ENCODE measurements at regions not wholly inside any gene's neighbourhood (a gene's known extent, or its start where the extent isn't known, plus 50 kb on each side); places are given as distances from the start of the nearest gene placed in this dataset.

GRCh38 chr13:28582225-28582891 is 76.6 kb upstream of the POMP start (continued):
- TF ChIP-seq ZNF558 (tag by site-specific recombination; IDR thresholded peaks at IDR 0.05) (0 out of 2 replicates have a peak, but pooled peaks have one; percentile 45), KLF8 (tag by site-specific recombination; IDR thresholded peaks at IDR 0.05) (no peak), GLIS2 (tag by site-specific recombination; IDR thresholded peaks at IDR 0.05) (0 out of 2 replicates have a peak, but pooled peaks have one; percentile 24), ZNF184 (tag by site-specific recombination; IDR thresholded peaks at IDR 0.05) (no peak), ZNF10 (tag by site-specific recombination; IDR thresholded peaks at IDR 0.05) (no peak), GLI2 (tag by site-specific recombination; IDR thresholded peaks at IDR 0.05; ENCODE audit: borderline replicate concordance, low read depth) (no peak), ZEB2 (tag by site-specific recombination; IDR thresholded peaks at IDR 0.05) (peak; percentile 56; the same call in 1 of the 2 replicates), ZNF488 (tag by site-specific recombination; IDR thresholded peaks at IDR 0.05) (no peak), PRDM1 (tag by site-specific recombination; IDR thresholded peaks at IDR 0.05) (no peak), ZNF670 (tag by site-specific recombination; IDR thresholded peaks at IDR 0.05; ENCODE audit: low read depth) (no peak), ZBTB21 (tag by site-specific recombination; IDR thresholded peaks at IDR 0.05) (peak; percentile 70), ZNF19 (tag by site-specific recombination; IDR thresholded peaks at IDR 0.05; ENCODE audit: low read depth) (no peak), ZNF549 (tag by site-specific recombination; IDR thresholded peaks at IDR 0.05) (no peak), ZNF791 (tag by site-specific recombination; IDR thresholded peaks at IDR 0.05) (no peak), SP2 (tag by site-specific recombination; IDR thresholded peaks at IDR 0.05) (0 out of 2 replicates have a peak, but pooled peaks have one; percentile 6), ZNF132 (tag by site-specific recombination; IDR thresholded peaks at IDR 0.05; ENCODE audit: borderline replicate concordance) (no peak), ZNF26 (tag by site-specific recombination; IDR thresholded peaks at IDR 0.05) (no peak), ZNF221 (tag by site-specific recombination; IDR thresholded peaks at IDR 0.05; ENCODE audit: borderline replicate concordance) (no peak), HOXC10 (CRISPR knock-in tag; IDR thresholded peaks at IDR 0.05) (no peak), PBX3 (CRISPR knock-in tag; IDR thresholded peaks at IDR 0.05) (no peak), ZIC2 (tag by site-specific recombination; IDR thresholded peaks at IDR 0.05) (peak; percentile 86), EGR2 (tag by site-specific recombination; IDR thresholded peaks at IDR 0.05; ENCODE audit: low read depth) (peak; percentile 76), ZNF610 (tag by site-specific recombination; IDR thresholded peaks at IDR 0.05; ENCODE audit: borderline replicate concordance) (no peak), PRDM6 (tag by site-specific recombination; IDR thresholded peaks at IDR 0.05) (peak; percentile 61; the same call in 1 of the 2 replicates), PRDM4 (tag by site-specific recombination; IDR thresholded peaks at IDR 0.05) (no peak), ATF2 (tag by site-specific recombination; IDR thresholded peaks at IDR 0.05; ENCODE audit: low read depth) (peak; percentile 90), ZNF335 (tag by site-specific recombination; conservative IDR thresholded peaks at IDR 0.05) (0 out of 2 replicates have a peak, but pooled peaks have one; percentile 21), OSR2 (tag by site-specific recombination; IDR thresholded peaks at IDR 0.05) (peak; percentile 57; the same call in 1 of the 2 replicates), KLF7 (tag by site-specific recombination; IDR thresholded peaks at IDR 0.05; ENCODE audit: borderline replicate concordance) (no peak), FEZF1 (tag by site-specific recombination; IDR thresholded peaks at IDR 0.05) (peak; percentile 85)

All from HEK293 (cell line).